ENCODE measurements at regions not wholly inside any gene's neighbourhood (a gene's known extent, or its start where the extent isn't known, plus 50 kb on each side); places are given as distances from the start of the nearest gene placed in this dataset.

GRCh38 chr3:168396861-168397260 lies 301.1 kb upstream of the GOLIM4 start:
- H3K4me1 ChIP-seq (ENCODE audit: control extremely low read depth in 1 of 4, control insufficient read depth in 4 of 4, insufficient read depth in 4 of 4, low read length in 3 of 4), result no peaks in the 10 kb centered on the region
- WGBS (ENCODE audit: insufficient coverage), result no CpG with 5 or more reads among the region's 1 CpG
- POLR2A ChIA-PET, result no interaction called here
- H3K27ac ChIP-seq (ENCODE audit: insufficient read depth in 1 of 2, low read depth in 1 of 2, low read length in 2 of 2, poor library complexity in 1 of 2, severe bottlenecking in 2 of 2), result no peak overlapping the region
- no peak for DNase-seq
- H3K36me3 ChIP-seq (ENCODE audit: control insufficient read depth in 4 of 4, insufficient read depth in 4 of 4, low read length in 3 of 4), result no peaks in the 10 kb centered on the region
- no peaks in the 10 kb centered on the region for H3K9me3 ChIP-seq (ENCODE audit: control extremely low read depth in 1 of 5, control insufficient read depth in 4 of 5, insufficient read depth in 2 of 5, low read depth in 1 of 5, low read length in 4 of 5)
- CTCF ChIA-PET, result no interaction called here
- no peak overlapping the region for H3K4me3 ChIP-seq (ENCODE audit: control insufficient read depth in 1 of 7, extremely low read depth in 1 of 7, insufficient read depth in 4 of 7, low read depth in 2 of 7, low read length in 6 of 7)
- H3K27me3 ChIP-seq (replicated peaks in 2 of 5; ENCODE audit: control insufficient read depth in 4 of 5, insufficient read depth in 5 of 5, low read length in 4 of 5), result no peaks in the 10 kb centered on the region

GRCh38 chr3:168395551-168395950 lies 299.8 kb upstream of the GOLIM4 start:
- Histone ChIP-seq H3K9me3 (ENCODE audit: control extremely low read depth in 1 of 5, control insufficient read depth in 4 of 5, insufficient read depth in 2 of 5, low read depth in 1 of 5, low read length in 4 of 5) (no peaks in the 10 kb centered on the region), H3K36me3 (ENCODE audit: control insufficient read depth in 4 of 4, insufficient read depth in 4 of 4, low read length in 3 of 4) (no peaks in the 10 kb centered on the region), H3K4me3 (ENCODE audit: control insufficient read depth in 1 of 7, extremely low read depth in 1 of 7, insufficient read depth in 4 of 7, low read depth in 2 of 7, low read length in 6 of 7) (no peak overlapping the region), H3K27ac (ENCODE audit: insufficient read depth in 1 of 2, low read depth in 1 of 2, low read length in 2 of 2, poor library complexity in 1 of 2, severe bottlenecking in 2 of 2) (no peak overlapping the region), H3K4me1 (ENCODE audit: control extremely low read depth in 1 of 4, control insufficient read depth in 4 of 4, insufficient read depth in 4 of 4, low read length in 3 of 4) (no peaks in the 10 kb centered on the region), H3K27me3 (replicated peaks in 2 of 5; ENCODE audit: control insufficient read depth in 4 of 5, insufficient read depth in 5 of 5, low read length in 4 of 5) (no peaks in the 10 kb centered on the region)
- DNase-seq, result no peak
- CTCF ChIA-PET, result interaction anchor here (1.4 to 1.8 kb wide), 2 partner anchors 10 to 21 kb away, joined by 3 to 4 read pairs; no protein-coding TSS in a partner anchor
- 100% methylated on average over 2 of the region's 2 CpGs for WGBS (ENCODE audit: insufficient coverage)
- POLR2A ChIA-PET, result no interaction called here

GRCh38 chr3:168394439-168394838 lies 298.7 kb upstream of the GOLIM4 start:
- peaks cover 0 to 3% (median 0%) of the 10 kb centered on the region in 5 experiments for H3K9me3 ChIP-seq (ENCODE audit: control extremely low read depth in 1 of 5, control insufficient read depth in 4 of 5, insufficient read depth in 2 of 5, low read depth in 1 of 5, low read length in 4 of 5)
- no peak for DNase-seq
- no peaks in the 10 kb centered on the region for H3K4me1 ChIP-seq (ENCODE audit: control extremely low read depth in 1 of 4, control insufficient read depth in 4 of 4, insufficient read depth in 4 of 4, low read length in 3 of 4)
- WGBS (ENCODE audit: insufficient coverage), result 86% methylated on average over 1 of the region's 2 CpGs
- no peak overlapping the region for H3K27ac ChIP-seq (ENCODE audit: insufficient read depth in 1 of 2, low read depth in 1 of 2, low read length in 2 of 2, poor library complexity in 1 of 2, severe bottlenecking in 2 of 2)
- H3K36me3 ChIP-seq (ENCODE audit: control insufficient read depth in 4 of 4, insufficient read depth in 4 of 4, low read length in 3 of 4), result no peaks in the 10 kb centered on the region
- ChIA-PET CTCF (interaction anchor here (1.2 to 1.4 kb wide), 2 partner anchors 8 to 11 kb away, joined by 3 to 4 read pairs; no protein-coding TSS in a partner anchor), POLR2A (interaction anchor here (0.6 kb wide), 1 partner anchor 436 kb away, joined by 3 read pairs; no protein-coding TSS in a partner anchor)
- no peak overlapping the region for H3K4me3 ChIP-seq (ENCODE audit: control insufficient read depth in 1 of 7, extremely low read depth in 1 of 7, insufficient read depth in 4 of 7, low read depth in 2 of 7, low read length in 6 of 7)
- no peaks in the 10 kb centered on the region for H3K27me3 ChIP-seq (replicated peaks in 2 of 5; ENCODE audit: control insufficient read depth in 4 of 5, insufficient read depth in 5 of 5, low read length in 4 of 5)

- H3K4me3 ChIP-seq (ENCODE audit: control insufficient read depth in 1 of 7, extremely low read depth in 1 of 7, insufficient read depth in 4 of 7, low read depth in 2 of 7, low read length in 6 of 7), result no peak overlapping the region
- ChIA-PET CTCF (no interaction called here), POLR2A (no interaction called here)
- H3K4me1 ChIP-seq (ENCODE audit: control extremely low read depth in 1 of 4, control insufficient read depth in 4 of 4, insufficient read depth in 4 of 4, low read length in 3 of 4), result no peaks in the 10 kb centered on the region
- H3K36me3 ChIP-seq (ENCODE audit: control insufficient read depth in 4 of 4, insufficient read depth in 4 of 4, low read length in 3 of 4), result peaks cover 0 to 6% (median 2%) of the 10 kb centered on the region in 4 experiments
- no peak overlapping the region for H3K27ac ChIP-seq (ENCODE audit: insufficient read depth in 1 of 2, low read depth in 1 of 2, low read length in 2 of 2, poor library complexity in 1 of 2, severe bottlenecking in 2 of 2)
- no peaks in the 10 kb centered on the region for H3K27me3 ChIP-seq (replicated peaks in 2 of 5; ENCODE audit: control insufficient read depth in 4 of 5, insufficient read depth in 5 of 5, low read length in 4 of 5)
- peaks cover 0 to 26% (median 3%) of the 10 kb centered on the region in 5 experiments for H3K9me3 ChIP-seq (ENCODE audit: control extremely low read depth in 1 of 5, control insufficient read depth in 4 of 5, insufficient read depth in 2 of 5, low read depth in 1 of 5, low read length in 4 of 5)
- no peak for DNase-seq
Measured at GRCh38 chr3:168386301-168386700, 290.6 kb upstream of the GOLIM4 start.

GRCh38 chr3:168384990-168385389 lies 289.3 kb upstream of the GOLIM4 start:
- Histone ChIP-seq H3K9me3 (ENCODE audit: control extremely low read depth in 1 of 5, control insufficient read depth in 4 of 5, insufficient read depth in 2 of 5, low read depth in 1 of 5, low read length in 4 of 5) (peaks cover 2 to 26% (median 3%) of the 10 kb centered on the region in 5 experiments), H3K4me1 (ENCODE audit: control extremely low read depth in 1 of 4, control insufficient read depth in 4 of 4, insufficient read depth in 4 of 4, low read length in 3 of 4) (no peaks in the 10 kb centered on the region), H3K4me3 (ENCODE audit: control insufficient read depth in 1 of 7, extremely low read depth in 1 of 7, insufficient read depth in 4 of 7, low read depth in 2 of 7, low read length in 6 of 7) (no peak overlapping the region), H3K36me3 (ENCODE audit: control insufficient read depth in 4 of 4, insufficient read depth in 4 of 4, low read length in 3 of 4) (peaks cover 0 to 6% (median 2%) of the 10 kb centered on the region in 4 experiments), H3K27me3 (replicated peaks in 2 of 5; ENCODE audit: control insufficient read depth in 4 of 5, insufficient read depth in 5 of 5, low read length in 4 of 5) (no peaks in the 10 kb centered on the region), H3K27ac (ENCODE audit: insufficient read depth in 1 of 2, low read depth in 1 of 2, low read length in 2 of 2, poor library complexity in 1 of 2, severe bottlenecking in 2 of 2) (peak overlapping the region in 1 of 2 experiments; percentile 6)
- WGBS (ENCODE audit: insufficient coverage), result 93% methylated on average over 3 of the region's 7 CpGs
- ChIA-PET POLR2A (no interaction called here), CTCF (no interaction called here)
- DNase-seq, result no peak

GRCh38 chr3:168383573-168383972 lies 287.8 kb upstream of the GOLIM4 start:
- no peaks in the 10 kb centered on the region for H3K27me3 ChIP-seq (replicated peaks in 2 of 5; ENCODE audit: control insufficient read depth in 4 of 5, insufficient read depth in 5 of 5, low read length in 4 of 5)
- WGBS (ENCODE audit: insufficient coverage), result 100% methylated on average over 2 of the region's 2 CpGs
- ChIA-PET POLR2A (no interaction called here), CTCF (no interaction called here)
- H3K27ac ChIP-seq (ENCODE audit: insufficient read depth in 1 of 2, low read depth in 1 of 2, low read length in 2 of 2, poor library complexity in 1 of 2, severe bottlenecking in 2 of 2), result no peak overlapping the region
- no peak for DNase-seq
- peaks cover 0 to 6% (median 2%) of the 10 kb centered on the region in 4 experiments for H3K36me3 ChIP-seq (ENCODE audit: control insufficient read depth in 4 of 4, insufficient read depth in 4 of 4, low read length in 3 of 4)
- H3K4me1 ChIP-seq (ENCODE audit: control extremely low read depth in 1 of 4, control insufficient read depth in 4 of 4, insufficient read depth in 4 of 4, low read length in 3 of 4), result no peaks in the 10 kb centered on the region
- H3K9me3 ChIP-seq (ENCODE audit: control extremely low read depth in 1 of 5, control insufficient read depth in 4 of 5, insufficient read depth in 2 of 5, low read depth in 1 of 5, low read length in 4 of 5), result peaks cover 2 to 22% (median 3%) of the 10 kb centered on the region in 5 experiments
- no peak overlapping the region for H3K4me3 ChIP-seq (ENCODE audit: control insufficient read depth in 1 of 7, extremely low read depth in 1 of 7, insufficient read depth in 4 of 7, low read depth in 2 of 7, low read length in 6 of 7)

GRCh38 chr3:168371846-168372245 lies 276.1 kb upstream of the GOLIM4 start:
- ChIA-PET CTCF (interaction anchor here (0.5 to 1.5 kb wide), 5 partner anchors 9 to 107 kb away, joined by 3 to 8 read pairs (median 3); no protein-coding TSS in a partner anchor), POLR2A (no interaction called here)
- Histone ChIP-seq H3K4me1 (ENCODE audit: control extremely low read depth in 1 of 4, control insufficient read depth in 4 of 4, insufficient read depth in 4 of 4, low read length in 3 of 4) (peaks cover 4 to 31% (median 13%) of the 10 kb centered on the region in 4 experiments), H3K36me3 (ENCODE audit: control insufficient read depth in 4 of 4, insufficient read depth in 4 of 4, low read length in 3 of 4) (peaks cover 0 to 2% (median 0%) of the 10 kb centered on the region in 4 experiments), H3K27me3 (replicated peaks in 2 of 5; ENCODE audit: control insufficient read depth in 4 of 5, insufficient read depth in 5 of 5, low read length in 4 of 5) (no peaks in the 10 kb centered on the region), H3K27ac (ENCODE audit: insufficient read depth in 1 of 2, low read depth in 1 of 2, low read length in 2 of 2, poor library complexity in 1 of 2, severe bottlenecking in 2 of 2) (peak overlapping the region in 1 of 2 experiments; percentile 77), H3K9me3 (ENCODE audit: control extremely low read depth in 1 of 5, control insufficient read depth in 4 of 5, insufficient read depth in 2 of 5, low read depth in 1 of 5, low read length in 4 of 5) (no peaks in the 10 kb centered on the region), H3K4me3 (ENCODE audit: control insufficient read depth in 1 of 7, extremely low read depth in 1 of 7, insufficient read depth in 4 of 7, low read depth in 2 of 7, low read length in 6 of 7) (peak overlapping the region in 4 of 7 experiments; percentile 15 to 74 (median 45))
- DNase-seq, result peak; percentile 81 to 97 (median 92)
- 0% methylated on average over 2 of the region's 3 CpGs for WGBS (ENCODE audit: insufficient coverage)

Measured in common myeloid progenitor, CD34-positive (primary cell).